Limb (tissue), 2 donors: ENCODE measurements at regions not wholly inside any gene's neighbourhood (a gene's known extent, or its start where the extent isn't known, plus 50 kb on each side); places are given as distances from the start of the nearest gene placed in this dataset.
"Not testable (repeated sequence)": the region's sequence is repeated elsewhere in the genome, so short reads cannot be mapped to it uniquely, and the experiment has no call there.

Experiments used
- DNase-seq, 2 donors: peaks; one replicate each; pipeline ENCODE4 v3.0.0-alpha.2; 2016; ENCODE audit errors: extremely low spot score in 2 of 2

GRCh38 chr5:104942735-104943134 lies 1380.1 kb upstream of the NUDT12 start:
- no peak for DNase-seq

GRCh38 chr5:104941030-104941645 lies 1378.5 kb upstream of the NUDT12 start:
- DNase-seq: no peak

GRCh38 chr5:104937598-104937997 lies 1375.0 kb upstream of the NUDT12 start:
- no peak for DNase-seq

- DNase-seq: no peak
These were observed 1369.8 kb upstream of the NUDT12 start for GRCh38 chr5:104932431-104932830.

GRCh38 chr5:104928906-104929520 lies 1366.4 kb upstream of the NUDT12 start:
- no peak for DNase-seq

GRCh38 chr5:104915226-104915625 lies 1352.6 kb upstream of the NUDT12 start:
- no peak for DNase-seq

GRCh38 chr5:104914536-104915070 lies 1352.0 kb upstream of the NUDT12 start:
- DNase-seq: no peak

GRCh38 chr5:104913841-104914281 lies 1351.3 kb upstream of the NUDT12 start:
- DNase-seq: no peak

- no peak for DNase-seq
These were observed 1347.2 kb upstream of the NUDT12 start for GRCh38 chr5:104909803-104910202.

DNA sequence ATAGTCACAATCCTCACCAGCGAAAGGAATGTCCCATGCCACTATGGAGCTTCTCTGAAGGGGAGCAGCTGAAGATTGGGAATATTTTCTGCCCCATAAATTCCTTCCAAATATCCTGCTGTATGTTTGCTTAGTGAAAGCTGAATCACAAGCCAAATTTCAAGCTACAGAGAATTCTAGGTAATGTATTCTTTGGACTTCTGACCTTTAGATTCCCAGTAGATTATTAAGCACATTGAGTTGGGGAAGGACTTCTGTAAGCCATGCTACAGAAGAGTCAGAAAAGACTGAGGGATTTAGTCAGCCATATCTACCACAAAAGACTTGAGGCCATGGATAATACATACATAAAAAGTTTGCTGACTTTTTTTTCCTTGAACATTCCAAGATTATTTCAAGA lies 1342.0 kb upstream of the NUDT12 start:
- no peak for DNase-seq

DNA sequence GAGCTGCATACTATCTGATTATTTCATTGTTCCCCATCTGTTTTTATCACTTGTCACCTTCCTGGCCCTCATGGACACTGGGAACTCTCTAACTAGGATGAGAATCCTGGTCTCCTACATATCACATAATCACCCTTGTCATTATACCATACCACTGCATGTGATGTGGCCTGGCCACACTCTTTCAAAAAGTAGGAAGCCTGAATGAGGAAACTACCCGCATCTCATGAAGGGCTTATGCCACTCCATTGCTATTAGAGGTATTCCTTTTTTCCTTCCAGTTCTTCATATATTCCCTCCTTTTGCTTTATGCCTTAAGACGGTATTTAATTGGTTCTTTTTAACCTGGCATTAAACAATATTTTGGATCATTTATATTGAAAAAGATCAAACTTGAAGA lies 1341.4 kb upstream of the NUDT12 start:
- DNase-seq: no peak

DNA sequence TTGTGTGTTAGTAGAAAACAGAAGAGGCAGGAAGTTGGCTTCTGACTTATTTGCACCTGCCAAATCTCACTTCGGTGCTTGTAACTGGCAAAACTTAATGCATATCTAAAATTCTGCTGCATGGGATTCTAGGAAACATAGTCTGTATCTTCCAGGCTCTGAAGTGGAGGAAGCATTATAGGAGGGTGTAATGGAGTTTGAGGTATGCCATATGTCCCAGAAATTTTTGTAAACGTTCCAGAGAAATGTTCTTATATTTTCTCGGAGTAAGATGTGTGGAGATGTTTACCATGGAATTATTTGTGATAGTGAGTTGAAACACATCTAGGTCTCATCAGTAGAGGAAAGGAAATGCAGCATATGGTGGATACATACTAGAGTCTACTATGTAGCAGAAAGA lies 1329.0 kb upstream of the NUDT12 start:
- no peak for DNase-seq

DNA sequence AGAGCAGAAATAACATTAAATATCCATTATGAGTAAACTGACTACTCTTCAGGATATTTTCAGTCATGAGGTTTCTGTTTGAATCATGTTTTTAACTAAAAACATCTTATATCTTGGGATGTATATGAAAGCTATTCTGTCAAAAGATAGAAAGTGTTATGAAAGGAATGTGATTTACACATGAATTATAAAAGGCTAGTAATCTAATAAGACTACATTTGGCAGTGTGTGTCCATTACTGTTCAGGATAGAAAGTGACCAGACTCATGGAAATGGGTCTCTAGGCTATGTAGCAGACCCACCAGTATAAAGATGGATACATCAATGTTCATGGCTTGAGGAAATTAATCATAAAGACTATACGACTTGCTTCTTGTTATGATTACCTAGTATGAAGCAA lies 1328.2 kb upstream of the NUDT12 start:
- DNase-seq: no peak

- DNase-seq: no peak
These were observed 1296.8 kb upstream of the NUDT12 start for GRCh38 chr5:104859437-104859836.

DNA sequence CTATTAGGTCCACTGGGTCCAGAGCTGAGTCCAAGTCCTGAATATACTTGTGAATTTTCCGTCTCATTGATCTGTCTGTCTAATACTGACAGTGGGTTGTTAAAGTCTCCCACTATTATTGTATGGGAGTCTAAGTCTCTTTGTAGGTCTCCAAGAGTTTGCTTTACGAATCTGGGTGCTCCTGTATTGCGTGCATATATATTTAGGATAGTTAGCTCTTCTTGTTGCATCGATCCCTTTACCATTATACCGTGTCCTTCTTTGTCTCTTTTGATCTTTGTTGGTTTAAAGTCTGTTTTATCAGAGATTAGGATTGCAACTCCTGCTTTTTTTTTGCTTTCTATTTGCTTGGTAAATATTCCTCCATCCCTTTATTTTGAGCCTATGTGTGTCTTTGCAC lies 1289.5 kb upstream of the NUDT12 start:
- not testable (repeated sequence) for DNase-seq

GRCh38 chr5:104845541-104845940 lies 1283.0 kb upstream of the NUDT12 start:
- DNase-seq: no peak

DNA sequence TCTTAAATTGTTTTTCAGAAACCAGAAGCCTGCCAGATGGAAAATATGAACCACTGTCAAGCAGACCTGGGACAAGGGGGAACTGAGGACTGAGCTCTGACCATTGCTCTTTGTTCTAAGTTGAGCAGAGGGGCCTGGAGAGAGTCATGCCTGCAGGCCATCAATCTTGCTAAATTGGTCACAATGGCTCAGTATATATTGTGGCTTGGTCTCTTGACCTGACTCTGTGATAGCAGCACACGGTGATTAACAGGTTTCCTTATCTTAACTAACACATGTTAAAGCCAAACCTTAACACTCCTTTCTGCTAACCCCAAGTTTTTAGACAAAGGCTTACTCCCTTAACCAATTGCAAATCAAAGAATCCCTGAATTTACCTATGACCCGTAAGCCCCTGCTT lies 1281.2 kb upstream of the NUDT12 start:
- no peak for DNase-seq

GRCh38 chr5:104840284-104840683 lies 1277.7 kb upstream of the NUDT12 start:
- DNase-seq: no peak

DNA sequence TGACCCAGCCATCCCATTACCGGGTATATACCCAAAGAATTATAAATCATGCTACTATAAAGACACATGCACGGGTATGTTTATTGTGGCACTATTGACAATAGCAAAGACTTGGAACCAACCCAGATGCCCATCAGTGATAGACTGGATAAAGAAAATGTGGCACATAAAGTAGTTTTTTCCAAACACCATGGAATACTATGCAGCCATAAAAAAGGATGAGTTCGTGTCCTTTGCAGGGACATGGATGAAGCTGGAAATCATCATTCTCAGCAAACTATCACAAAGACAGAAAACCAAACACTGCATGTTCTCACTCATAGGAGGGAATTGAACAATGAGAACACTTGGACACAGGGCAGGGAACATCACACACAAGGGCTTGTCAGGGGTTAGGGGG lies 1268.9 kb upstream of the NUDT12 start:
- not testable (repeated sequence) for DNase-seq

DNA sequence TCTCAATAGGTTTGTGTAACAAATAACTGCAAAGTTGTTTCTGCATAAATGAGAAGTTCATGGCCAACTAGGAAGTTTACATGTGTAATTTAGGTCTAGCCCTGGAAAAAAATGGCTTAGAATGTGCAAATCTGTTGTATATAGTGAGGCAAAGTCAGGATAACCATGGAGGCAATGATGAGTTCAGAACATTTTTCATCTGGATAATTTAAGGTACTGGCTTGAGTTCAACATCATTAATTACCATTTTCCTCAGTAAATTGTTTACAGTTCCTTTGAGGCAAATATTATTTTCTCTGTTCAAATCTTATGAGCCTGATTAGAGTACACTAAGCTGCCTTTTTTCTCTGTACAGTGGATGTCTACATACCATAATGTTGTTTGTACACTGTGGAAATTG lies 1259.0 kb upstream of the NUDT12 start:
- DNase-seq: no peak

DNA sequence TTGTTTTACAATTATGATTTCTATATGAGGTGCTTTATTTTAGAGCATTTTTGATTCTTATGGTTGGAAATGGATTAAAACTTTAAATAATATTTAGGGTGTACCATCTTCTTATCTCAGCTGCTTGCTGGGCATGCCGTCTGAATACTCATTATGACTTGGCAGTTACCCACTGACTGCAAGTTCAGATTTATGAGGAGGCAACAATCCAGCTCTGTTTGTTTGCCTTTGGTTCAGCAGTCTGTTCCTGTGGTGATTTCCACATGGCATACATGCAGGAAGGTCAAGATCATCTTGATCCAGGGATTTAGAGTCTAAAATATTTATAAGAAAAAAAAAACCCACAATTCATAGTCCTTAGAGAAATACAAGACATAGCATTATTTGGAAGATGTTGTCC lies 1254.5 kb upstream of the NUDT12 start:
- no peak for DNase-seq

DNA sequence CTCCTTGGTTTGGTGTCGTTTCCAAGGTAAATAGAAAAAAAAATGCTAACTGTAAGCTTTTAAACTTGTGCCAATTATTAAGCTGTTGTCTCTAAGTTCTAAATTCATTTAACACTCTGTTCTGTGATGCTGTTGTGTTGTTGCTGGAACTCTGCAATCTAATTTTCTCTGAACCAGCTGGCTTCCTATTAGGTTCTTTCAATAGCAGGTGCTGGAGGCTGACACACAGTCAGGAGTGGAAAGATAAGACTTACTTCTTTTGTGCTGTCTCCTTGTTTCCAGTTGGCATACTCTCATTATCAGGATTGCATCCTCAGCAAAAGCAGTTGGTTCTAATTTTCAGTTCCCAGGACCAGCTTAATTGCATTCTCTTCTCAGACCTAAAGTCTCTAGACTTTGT lies 1252.6 kb upstream of the NUDT12 start:
- DNase-seq: no peak

DNA sequence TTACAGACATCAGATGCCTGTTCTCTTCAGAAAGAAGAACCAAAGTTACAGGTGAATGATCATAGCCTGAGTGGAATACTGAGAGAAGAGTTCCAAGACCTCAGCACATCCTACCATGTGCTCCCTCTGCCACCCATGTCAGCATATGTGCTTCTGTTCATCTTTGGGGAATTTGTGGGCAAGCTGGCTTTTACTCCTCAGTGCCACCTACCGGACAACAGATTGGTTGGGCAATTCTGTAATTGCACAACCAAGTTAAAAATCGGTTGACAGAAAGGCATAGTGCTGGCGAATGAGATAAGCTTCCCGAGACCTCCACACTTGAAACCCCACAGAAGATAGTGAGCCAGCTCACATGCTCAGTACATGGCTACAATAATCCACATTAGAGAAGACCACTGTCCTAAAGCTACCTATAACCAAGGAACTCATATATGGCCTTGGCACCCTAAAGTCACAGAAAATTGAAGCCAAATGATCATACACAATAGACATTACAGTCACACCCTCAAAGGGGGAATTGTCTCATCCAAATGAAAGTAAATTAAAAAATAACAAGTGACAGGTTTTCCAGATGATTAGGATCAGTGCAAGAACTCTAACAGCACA lies 1238.0 kb upstream of the NUDT12 start:
- DNase-seq: no peak
